ENCODE measurements at regions not wholly inside any gene's neighbourhood (a gene's known extent, or its start where the extent isn't known, plus 50 kb on each side); places are given as distances from the start of the nearest gene placed in this dataset.

DNA sequence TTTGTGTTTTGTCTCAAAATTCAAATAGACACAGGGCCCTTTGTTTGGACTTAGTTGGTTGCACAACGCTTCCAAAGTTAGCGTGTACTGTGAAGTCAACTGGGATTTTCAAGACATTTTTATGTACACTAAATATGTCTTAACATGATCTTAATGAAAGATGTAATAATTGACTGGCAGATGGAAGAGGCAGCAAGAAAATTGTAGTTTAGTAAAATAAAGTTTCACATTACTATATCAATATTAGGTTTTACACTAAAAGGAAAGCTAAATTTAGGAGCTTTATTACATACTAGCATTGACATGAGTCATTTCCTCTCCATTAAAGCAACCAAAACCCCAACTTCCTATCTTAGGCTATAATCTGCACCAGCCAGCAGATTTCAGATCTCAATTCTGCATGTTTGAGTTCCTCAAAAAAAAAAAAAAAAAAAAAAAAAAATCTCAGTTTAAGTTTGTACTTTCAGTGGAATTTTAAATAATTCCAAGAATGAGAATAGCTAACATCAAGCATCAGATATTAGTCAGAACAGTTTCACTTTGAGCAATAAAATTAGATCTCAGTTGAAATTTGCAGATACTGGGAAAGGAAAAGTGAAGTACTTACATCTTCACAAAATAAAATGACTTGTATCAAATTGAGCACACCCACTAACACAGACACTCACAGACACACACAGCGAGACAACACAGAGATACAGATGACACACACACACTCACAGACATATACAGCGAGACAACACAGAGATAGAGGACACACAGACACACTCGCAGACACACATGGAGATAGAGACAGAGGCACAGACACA is 346.6 kb upstream of the KLF6 start:
- no peak for DNase-seq

DNA sequence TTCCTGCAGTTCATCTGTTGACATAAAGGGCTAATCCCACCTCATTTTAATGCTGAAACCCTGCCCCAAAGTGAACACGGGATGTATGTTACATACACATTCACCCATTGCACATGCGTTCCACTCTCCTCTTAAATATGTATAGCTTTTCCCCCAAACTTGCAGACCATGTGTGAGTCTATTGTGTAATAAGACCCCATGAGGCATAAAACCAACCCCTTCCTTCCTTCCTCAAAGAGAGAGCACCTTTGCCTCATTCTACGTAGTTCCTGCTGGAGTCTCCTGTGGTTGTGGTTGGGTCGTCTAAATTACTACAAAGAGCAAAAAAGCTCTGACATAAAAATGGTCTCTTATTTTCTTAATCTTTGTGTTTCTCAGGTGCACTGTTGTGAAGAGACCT is 345.7 kb upstream of the KLF6 start:
- no peak for DNase-seq

DNA sequence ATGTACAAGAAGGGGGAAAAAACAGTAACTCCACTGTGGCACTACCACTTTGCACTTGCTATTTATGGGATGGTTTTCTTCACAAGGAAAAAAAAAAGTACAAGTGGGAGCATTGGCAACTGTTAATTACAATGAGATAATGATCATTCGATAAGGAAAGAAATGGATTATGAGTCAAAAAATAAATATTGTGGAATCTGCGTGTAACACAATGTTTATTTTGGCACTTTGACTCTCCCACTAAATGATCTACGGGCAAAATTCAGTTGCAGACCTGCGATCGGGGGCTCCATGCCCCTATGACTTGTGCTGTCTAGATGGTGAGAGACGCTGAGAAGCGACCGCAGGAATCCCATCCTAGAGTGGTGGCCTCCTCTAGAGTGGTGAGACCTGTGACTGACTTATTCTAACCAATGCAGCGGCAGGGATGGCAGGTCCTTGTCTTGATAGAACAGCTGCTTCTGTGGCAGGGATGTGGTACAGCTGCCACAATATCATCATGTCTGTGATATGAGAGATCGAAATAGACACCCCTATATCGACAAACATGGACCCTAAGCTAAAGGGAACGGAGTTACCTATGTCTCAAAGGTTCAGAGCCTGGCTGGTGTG is 345.0 kb upstream of the KLF6 start:
- no peak for DNase-seq

DNA sequence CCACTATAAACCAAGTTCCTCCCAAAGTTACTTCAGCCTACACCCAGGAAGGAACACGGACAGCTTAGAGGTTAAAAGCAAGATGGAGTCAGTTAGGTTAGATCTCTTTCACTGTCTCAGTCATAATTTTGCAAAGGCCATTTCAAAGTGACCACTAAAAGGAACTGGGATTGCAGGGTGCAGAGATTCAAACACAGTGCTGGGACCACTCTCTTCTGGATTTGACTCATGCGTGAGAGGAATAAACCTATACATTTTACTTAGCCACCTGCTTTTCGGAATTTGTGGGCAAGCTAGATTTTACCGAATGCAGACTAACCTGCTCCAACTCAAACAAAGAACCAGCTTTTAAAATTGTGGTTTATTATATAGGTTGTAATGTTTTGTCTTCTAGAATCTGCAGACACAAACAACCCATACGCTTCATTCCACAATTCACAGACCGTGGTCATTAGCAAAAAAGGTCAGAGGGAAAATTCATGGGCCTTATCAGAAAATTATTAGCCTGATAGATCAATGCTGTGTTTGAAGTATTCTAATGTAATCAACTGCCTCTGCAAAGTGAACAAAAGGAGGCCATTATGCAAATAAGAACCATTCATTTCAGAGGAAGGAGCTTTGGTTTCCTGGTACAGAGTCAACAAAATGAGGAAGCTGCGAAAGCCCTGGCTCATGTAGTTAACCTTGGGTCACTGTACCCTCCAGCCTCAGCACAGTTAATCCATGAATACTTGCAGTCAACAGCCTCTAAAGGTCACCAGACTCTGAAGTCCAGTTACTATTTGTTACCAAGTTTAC is 342.7 kb upstream of the KLF6 start:
- no peak for DNase-seq

DNA sequence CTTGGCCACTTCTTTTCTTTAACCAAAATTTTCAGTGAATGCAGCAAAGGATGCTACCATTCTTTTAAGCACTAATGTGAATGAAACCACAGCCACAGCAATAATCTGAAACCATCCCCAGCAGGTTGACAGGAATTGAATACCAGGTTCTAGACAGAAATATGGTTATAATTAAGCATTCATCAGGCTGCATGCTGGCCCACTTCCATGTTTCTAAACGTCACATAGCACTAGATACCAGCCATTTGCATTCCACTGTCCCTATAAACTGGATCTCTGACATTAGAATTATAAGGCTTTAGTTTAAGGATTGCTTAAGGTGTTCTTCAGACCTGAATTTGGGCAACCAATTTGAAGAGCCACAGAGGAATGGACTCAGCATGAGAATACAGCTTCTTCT is 340.8 kb upstream of the KLF6 start:
- no peak for DNase-seq

DNA sequence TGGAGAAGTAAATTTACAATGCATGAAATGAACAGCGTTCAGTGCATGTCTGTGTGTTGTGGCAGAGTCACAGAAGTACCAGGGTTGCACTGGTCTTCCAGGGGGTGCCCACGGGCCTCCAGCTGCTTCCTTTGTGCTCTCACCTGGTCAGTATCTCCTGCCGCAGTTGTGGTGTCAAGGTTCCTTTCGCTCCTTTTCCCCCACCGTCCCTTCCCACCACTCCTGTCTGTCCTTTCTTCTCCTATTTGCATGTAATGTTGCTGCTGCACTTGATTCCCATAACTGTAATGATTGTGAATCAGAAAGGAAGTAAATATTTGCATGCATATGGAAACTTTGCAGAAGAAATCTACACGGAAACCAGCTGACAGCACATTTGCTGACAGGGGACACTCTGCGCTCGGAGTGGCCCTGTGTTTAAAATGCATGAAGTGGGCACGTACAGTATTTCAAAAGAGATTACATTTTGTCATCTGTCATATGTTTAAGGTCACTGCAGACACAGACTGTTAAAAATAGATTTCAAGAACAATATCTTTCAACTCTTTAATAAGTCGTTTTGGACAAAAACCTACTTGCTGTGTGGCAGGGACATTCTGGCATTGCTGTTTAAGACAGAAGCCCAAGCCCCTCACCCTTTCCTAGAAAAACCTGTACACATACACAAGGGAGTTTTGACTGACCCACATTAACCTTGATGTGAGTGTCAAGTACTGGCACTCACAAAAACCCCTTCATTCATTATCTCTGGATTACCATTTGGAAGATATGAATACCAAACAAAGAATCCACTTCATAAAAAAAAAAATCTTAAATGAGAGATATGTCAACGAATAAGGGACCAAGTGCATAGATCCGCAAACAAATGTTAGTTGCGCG is 336.7 kb upstream of the KLF6 start:
- peak in 1 of 2 experiments; percentile 19 for DNase-seq

DNA sequence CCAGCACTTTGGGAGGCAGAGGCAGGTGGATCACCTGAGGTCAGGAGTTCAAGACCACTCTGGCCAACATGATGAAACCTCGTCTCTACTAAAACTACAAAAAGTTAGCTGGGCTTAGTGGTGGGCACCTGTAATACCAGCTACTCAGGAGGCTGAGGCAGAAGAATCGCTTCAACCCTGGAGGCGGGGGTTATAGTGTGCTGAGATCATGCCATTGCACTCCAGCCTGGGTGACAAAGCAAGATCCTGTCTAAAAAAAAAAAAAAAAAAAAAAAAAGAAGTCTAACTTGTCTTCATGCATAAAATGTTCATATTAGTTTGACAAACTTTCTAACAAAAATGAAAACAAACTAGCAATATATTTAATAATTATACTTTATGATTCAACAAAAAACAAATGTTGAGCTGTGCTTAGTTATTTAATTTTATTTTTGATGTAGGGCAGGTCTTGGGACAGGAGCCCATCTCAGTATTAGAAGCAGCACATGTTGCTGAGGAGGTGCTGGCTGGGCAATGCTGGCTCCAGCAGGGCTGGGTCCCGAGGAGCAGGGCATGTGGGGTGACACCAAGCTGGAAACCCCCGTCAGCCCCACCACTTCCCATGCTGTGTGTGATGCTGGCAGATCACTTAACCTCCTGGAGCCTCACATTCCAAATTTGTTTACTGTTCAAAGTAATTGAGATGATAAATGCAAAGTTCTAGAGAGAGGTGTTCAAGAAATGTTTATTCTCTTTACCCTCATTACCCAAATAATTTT is 335.3 kb upstream of the KLF6 start:
- DNase-seq, result peak in 1 of 2 experiments; percentile 29

DNA sequence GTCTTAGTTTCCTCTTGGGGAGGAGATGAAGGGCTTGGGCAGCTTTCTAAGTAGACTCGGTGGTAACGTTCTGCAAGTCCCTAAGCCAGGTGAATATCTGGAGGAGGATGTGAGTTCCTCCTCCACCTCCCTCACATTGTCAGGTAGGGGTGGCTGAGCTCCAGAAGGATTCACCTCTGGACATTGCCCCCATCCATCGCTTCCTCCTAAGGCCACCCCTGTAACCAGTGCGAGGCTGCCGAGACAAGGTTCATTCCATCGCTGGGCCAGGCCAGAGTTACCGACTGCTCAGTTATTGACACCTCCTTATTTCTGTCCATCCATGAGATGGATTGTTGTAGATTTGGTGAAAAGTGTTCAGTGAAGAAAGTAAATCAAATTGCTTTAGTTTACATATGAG is 334.1 kb upstream of the KLF6 start:
- DNase-seq, result no peak

DNA sequence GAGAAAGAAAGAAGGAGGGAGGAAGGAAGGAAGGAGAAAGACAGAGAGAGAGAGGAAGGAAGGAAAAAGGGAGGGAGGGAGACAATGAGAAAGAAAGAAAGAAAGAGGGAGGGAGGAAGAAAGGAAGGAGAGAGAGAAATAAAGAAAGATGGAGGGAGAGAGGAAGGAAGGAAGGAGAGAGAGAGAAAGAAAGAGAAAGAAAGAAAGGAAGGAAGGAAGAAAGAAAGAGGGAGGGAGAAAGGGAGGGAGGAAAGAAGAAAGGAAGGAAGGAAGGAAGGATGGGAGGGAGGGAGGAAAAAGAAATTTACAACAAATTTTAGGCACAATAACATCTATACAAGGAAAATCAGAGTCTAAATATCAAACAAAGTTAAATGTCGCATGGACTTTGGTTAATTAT is 332.6 kb upstream of the KLF6 start:
- no peak for DNase-seq

DNA sequence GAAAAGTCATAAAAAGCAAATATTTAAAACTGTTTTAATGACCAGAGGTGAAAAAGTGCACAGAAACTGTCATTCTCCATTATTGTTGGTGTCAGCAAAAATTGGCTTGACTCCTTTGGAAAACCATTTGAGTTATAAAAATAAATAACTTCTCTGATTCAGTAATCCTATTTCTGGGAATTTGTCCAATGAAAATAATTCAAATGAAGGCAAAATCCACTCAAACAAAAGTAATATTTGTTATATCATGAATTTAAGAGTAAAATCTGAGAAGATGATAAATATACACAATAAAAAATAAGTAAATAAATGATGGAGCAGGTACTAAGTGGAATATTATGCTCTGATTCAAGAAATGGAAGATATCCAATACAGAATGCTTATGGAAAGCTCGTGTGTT is 326.6 kb upstream of the KLF6 start:
- no peak for DNase-seq

DNA sequence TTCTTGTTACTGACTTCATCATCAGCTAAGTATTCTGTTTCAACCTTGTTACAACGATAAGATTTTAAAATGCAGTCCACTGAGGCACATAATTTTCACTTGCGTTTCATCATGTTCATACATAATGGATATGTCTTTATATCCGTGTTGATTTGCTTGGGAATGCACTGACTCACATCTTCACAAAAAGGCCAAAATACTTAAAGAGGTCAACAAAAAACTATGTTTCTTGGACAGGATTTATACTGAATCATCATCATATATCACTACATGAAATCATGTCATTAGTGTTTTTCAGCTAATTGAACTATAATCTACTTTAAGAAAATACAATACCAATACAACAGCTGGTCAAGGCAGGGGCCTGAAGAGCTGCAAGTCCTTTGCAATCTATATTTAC is 324.5 kb upstream of the KLF6 start:
- DNase-seq, result no peak

DNA sequence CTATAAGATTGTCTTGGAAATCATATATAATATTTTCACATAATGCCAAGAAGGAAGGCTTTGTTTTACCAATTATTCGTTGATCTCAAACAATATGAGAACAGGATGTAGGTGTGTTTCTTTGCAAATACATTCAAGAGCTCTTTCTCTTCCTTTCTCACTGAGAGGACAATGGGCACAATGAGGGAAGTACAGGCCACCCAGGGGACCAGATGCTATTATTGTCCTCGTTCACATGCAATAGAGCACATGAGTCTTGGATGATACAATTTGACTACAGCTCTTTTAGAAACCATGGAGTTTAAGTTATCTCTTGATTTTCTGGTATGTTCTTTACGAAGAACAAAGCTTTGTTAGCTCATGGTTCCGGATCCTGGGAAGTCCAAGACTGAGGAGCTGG is 323.7 kb upstream of the KLF6 start:
- DNase-seq, result no peak

DNA sequence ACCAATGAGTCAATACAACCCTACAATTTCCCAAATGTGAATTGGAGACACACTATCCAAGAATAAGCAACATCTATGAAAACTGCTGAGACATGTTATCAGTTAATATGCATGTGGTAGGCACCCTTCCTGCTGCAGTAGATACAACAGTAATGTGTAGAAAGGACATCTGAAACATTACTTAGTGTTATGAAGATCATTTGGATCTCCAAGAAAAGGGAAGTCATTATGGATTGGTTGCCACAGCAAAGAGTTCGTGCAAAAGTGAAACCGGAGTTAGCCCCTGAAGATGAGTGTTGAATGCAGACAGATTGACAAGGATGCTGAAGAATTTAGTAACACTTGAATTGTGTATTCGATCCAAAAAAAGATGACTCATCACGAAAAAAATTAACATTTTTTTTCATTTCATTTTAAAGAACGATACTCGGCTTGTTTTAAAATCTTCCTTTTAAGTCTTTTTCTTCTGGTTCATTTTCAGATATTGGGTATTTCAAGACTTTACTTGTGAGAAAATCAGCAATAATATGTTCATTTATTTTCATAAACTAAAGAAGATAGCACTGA is 322.4 kb upstream of the KLF6 start:
- no peak for DNase-seq

DNA sequence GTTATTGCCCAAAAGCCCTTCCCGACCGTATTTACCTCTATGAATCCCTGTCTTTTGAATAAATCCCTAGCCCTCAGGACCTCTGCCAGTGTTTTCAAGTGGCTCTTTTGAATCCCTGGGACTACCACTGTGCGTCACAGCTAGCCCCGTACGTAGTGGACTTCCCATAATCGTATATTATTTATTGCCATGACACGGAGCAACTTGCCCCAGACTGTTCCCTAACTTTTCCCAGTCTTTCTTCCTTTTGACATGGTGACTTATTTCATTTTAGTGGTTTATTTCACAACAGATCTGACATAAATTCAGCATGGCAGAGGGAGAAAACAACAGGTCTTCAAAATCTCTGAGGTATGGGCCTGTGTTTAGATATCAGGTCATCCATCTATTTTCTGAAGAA is 318.6 kb upstream of the KLF6 start:
- no peak for DNase-seq

DNA sequence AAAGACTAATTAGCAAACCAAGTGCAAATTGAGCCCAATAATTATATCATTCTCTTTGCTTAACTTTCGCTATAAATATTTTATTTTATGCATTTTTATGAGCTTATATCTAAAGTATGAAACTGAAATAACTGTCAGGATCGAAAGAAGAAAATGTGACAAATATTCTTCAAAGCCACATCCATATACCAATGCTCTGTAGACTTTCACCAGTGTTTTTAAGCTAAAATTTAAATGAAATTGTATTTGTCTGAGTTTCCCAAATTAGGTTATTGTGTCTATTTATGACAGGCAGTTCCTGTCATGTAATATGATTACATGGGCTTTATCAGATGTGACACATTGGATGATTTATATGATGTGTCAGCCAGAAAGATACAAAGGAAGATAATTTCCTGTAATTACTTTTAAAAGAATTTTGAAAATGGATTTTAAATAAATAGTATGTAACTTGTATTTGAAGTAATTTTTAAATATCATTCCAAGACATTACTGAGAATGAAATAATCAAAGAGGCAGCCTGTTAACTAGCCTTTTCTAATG is 317.9 kb upstream of the KLF6 start:
- DNase-seq, result no peak

DNA sequence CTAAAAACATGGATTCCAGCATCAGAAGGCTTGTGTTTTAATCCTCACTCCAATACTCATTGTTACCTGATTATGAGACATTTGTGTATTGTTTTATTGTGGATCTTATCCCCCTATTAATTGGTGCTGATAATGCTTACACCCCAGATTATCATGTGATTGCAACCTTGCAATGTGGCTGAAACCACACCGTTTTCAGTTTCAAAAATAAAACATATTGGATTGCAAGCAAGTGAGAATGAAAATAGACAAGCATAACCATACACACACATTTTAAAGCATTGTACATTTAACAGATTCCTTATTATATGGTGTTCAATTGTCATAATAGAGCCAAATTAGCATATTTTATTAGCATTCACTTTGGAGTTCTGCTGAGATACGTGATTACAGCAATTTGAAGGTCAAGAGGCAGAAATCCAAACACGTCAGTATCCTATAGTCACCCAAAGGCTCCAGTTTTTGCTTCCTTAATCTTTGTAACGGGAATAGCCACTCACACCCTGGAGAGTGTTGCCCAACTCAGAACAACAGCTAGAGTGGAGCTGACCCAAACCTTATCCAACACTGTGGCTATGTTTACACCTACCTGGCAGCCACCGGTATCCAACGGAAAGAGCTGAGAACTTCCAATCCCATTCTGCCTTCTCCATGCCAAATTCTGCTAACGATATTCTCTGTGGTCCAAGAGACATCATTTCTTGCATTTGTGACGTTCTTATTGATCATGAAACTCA is 317.1 kb upstream of the KLF6 start:
- DNase-seq, result no peak

DNA sequence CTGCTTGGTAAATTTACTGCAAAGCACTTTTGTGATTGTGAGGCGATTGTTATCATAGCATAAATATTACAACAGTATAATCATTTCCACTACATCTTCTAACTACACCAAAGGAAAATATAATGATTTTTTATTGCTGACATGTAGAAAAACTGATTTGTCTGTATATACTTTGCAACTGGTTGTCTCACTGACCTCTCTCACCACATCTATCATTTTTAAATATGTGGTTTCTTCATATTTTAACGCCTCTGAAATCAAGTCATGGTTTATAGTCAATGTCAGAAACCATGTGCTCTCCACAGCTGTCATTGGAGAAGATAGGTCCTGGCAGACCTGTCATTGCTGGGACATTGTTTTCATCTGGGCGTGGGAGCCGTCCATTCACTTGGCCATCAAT is 315.4 kb upstream of the KLF6 start:
- DNase-seq, result no peak

DNA sequence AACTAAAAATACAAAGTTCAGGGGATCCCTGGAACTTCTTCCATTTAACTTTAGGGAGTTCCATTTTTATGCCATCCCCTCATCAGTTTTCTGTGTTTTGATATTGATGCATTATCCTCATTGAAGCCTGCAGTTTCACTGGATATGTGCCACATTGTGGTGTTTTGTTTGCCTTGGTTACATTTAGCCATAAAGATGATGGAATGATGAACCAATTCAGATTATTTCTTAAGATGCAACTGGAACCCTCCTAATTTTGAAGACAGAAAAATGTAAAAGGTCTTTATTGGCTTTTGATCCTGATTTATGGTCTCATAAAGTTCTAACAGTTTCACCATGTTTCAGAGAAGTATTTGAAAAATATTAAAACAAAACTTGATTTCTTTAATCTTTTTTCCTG is 314.2 kb upstream of the KLF6 start:
- no peak for DNase-seq

DNA sequence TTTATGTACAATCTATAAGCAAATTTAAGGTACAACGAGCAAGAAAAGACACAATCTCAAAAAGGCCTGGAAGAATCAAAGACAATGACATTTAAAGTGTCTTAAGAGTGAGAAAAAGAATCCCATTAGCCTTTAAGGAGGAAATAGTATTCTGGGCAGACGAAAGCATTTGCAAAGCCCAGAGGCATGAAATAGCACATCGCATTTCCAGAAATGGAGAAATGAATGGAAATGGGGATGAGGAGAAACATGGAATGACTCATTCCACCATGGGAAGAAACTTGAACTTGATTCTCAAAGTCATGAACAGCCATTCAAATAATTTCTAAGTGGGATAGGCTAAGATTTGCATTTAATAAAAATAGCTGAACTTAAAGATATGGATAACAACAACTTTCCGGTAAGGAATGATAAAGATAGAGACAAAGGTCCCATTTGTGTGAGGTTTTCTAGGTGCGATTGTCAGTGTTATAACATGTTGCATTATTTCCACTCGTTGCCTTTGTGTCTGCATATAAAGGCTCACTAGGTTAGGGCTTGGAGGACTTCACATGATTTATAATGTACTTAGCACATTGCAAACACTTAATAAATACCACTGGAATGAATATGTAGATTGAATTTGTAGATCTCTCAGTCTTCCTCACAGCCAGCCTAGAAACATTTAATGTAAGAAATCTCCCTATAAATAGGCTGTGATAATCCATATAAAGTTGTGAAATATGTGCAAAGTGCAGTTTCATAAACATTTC is 310.3 kb upstream of the KLF6 start:
- DNase-seq, result no peak

DNA sequence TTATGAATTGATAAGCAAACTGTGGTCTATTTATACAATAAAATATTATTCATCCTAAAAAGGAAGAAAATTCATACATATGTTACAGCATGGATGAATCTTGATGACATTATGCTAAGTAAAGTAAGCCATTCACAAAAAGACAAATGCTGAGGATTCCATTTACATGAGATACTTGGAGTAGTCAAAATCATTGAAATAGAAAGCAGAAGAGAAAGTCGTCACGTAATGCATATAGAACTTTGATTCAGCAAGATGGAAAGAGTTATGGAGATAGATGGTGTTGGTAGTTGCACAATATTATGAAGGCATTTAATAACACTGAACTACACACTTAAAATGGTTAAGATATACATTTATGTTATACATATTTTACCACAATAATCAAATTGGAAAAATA is 309.7 kb upstream of the KLF6 start:
- DNase-seq, result no peak

Measured in activated CD4-positive, alpha-beta T cell treated with anti-CD3 and anti-CD28 coated beads, Interleukin-2, amount 50 U/mL, for 48 hours (primary cell).